HL-60 (cell line): ENCODE measurements at regions not wholly inside any gene's neighbourhood (a gene's known extent, or its start where the extent isn't known, plus 50 kb on each side); places are given as distances from the start of the nearest gene placed in this dataset.

Experiments used
- TF ChIP-seq, protein P1 (sequence below): IDR thresholded peaks from 2 replicates; pipeline ENCODE4 v1.6.1; 2012; ENCODE audit warnings: low read depth; ENCODE audit not compliant: insufficient replicate concordance
- TF ChIP-seq, protein P2 (sequence below): IDR thresholded peaks from one replicate; pipeline ENCODE4 v1.5.1; 2011; ENCODE audit warnings: low read length, control low read depth, inconsistent platforms; ENCODE audit not compliant: insufficient read depth

DNA sequence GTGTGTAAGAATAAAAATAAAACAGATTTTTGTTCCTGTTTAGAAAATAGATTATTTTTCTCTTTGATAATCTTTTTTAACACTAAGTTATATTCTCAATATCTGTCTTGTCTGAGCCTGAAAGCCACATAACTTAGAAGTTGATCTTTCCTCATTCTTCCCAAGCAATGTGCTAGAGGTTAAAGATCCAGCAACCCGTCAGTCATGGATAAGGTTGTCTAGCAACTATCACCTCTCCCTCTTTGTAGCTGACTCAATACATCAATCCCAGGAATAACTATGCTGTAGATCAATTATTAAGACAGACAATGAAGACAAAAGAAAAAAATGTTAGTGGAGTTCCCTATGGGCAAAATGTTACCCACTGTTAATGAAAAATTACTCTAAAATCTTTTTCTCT lies 813.1 kb upstream of the CCDC179 start:
- TF ChIP-seq, protein P1, sequence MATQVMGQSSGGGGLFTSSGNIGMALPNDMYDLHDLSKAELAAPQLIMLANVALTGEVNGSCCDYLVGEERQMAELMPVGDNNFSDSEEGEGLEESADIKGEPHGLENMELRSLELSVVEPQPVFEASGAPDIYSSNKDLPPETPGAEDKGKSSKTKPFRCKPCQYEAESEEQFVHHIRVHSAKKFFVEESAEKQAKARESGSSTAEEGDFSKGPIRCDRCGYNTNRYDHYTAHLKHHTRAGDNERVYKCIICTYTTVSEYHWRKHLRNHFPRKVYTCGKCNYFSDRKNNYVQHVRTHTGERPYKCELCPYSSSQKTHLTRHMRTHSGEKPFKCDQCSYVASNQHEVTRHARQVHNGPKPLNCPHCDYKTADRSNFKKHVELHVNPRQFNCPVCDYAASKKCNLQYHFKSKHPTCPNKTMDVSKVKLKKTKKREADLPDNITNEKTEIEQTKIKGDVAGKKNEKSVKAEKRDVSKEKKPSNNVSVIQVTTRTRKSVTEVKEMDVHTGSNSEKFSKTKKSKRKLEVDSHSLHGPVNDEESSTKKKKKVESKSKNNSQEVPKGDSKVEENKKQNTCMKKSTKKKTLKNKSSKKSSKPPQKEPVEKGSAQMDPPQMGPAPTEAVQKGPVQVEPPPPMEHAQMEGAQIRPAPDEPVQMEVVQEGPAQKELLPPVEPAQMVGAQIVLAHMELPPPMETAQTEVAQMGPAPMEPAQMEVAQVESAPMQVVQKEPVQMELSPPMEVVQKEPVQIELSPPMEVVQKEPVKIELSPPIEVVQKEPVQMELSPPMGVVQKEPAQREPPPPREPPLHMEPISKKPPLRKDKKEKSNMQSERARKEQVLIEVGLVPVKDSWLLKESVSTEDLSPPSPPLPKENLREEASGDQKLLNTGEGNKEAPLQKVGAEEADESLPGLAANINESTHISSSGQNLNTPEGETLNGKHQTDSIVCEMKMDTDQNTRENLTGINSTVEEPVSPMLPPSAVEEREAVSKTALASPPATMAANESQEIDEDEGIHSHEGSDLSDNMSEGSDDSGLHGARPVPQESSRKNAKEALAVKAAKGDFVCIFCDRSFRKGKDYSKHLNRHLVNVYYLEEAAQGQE = no peak
- TF ChIP-seq, protein P2, sequence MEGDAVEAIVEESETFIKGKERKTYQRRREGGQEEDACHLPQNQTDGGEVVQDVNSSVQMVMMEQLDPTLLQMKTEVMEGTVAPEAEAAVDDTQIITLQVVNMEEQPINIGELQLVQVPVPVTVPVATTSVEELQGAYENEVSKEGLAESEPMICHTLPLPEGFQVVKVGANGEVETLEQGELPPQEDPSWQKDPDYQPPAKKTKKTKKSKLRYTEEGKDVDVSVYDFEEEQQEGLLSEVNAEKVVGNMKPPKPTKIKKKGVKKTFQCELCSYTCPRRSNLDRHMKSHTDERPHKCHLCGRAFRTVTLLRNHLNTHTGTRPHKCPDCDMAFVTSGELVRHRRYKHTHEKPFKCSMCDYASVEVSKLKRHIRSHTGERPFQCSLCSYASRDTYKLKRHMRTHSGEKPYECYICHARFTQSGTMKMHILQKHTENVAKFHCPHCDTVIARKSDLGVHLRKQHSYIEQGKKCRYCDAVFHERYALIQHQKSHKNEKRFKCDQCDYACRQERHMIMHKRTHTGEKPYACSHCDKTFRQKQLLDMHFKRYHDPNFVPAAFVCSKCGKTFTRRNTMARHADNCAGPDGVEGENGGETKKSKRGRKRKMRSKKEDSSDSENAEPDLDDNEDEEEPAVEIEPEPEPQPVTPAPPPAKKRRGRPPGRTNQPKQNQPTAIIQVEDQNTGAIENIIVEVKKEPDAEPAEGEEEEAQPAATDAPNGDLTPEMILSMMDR = no peak
